Ramos (cell line): ENCODE measurements at regions not wholly inside any gene's neighbourhood (a gene's known extent, or its start where the extent isn't known, plus 50 kb on each side); places are given as distances from the start of the nearest gene placed in this dataset.

Experiments
- in situ Hi-C: fragments of 300-500 bp; cut with MboI; formaldehyde crosslinking; loops from one replicate; pipeline ENCODE4 v1.14.3; 2022; ENCODE audit warnings: low sequenced_read_pairs; ENCODE audit not compliant: unreplicated experiment

GRCh38 chr19:28532765-28533341 lies 680.1 kb downstream of the UQCRFS1 start:
- in situ Hi-C loops: no loop called here

- in situ Hi-C loops: no loop called here
Measured at GRCh38 chr19:28531979-28532378, 681.0 kb downstream of the UQCRFS1 start.

GRCh38 chr19:28530406-28531035 lies 682.4 kb downstream of the UQCRFS1 start:
- in situ Hi-C loops: no loop called here

- in situ Hi-C loops: no loop called here
Measured at GRCh38 chr19:28526038-28526437, 686.9 kb downstream of the UQCRFS1 start.

- in situ Hi-C loops: no loop called here
Measured at GRCh38 chr19:28523619-28524018, 689.3 kb downstream of the UQCRFS1 start.

- in situ Hi-C loops: no loop called here
Measured at GRCh38 chr19:28522545-28522922, 690.4 kb downstream of the UQCRFS1 start.

GRCh38 chr19:28521614-28522544 lies 691.1 kb downstream of the UQCRFS1 start:
- in situ Hi-C loops: no loop called here

- in situ Hi-C loops: no loop called here
Measured at GRCh38 chr19:28520998-28521568, 691.9 kb downstream of the UQCRFS1 start.

GRCh38 chr19:28519952-28520861 lies 692.7 kb downstream of the UQCRFS1 start:
- in situ Hi-C loops: no loop called here

GRCh38 chr19:28519218-28519779 lies 693.7 kb downstream of the UQCRFS1 start:
- in situ Hi-C loops: no loop called here

GRCh38 chr19:28516415-28516872 lies 696.5 kb downstream of the UQCRFS1 start:
- in situ Hi-C loops: no loop called here

- in situ Hi-C loops: no loop called here
Measured at GRCh38 chr19:28514166-28514565, 698.8 kb downstream of the UQCRFS1 start.

- in situ Hi-C loops: no loop called here
Measured at GRCh38 chr19:28511655-28512054, 701.3 kb downstream of the UQCRFS1 start.

GRCh38 chr19:28509079-28509895 lies 703.7 kb downstream of the UQCRFS1 start:
- in situ Hi-C loops: no loop called here

GRCh38 chr19:28508666-28509065 lies 704.3 kb downstream of the UQCRFS1 start:
- in situ Hi-C loops: no loop called here

- in situ Hi-C loops: no loop called here
Measured at GRCh38 chr19:28505933-28506332, 707.0 kb downstream of the UQCRFS1 start.

GRCh38 chr19:28505134-28505533 lies 707.8 kb downstream of the UQCRFS1 start:
- in situ Hi-C loops: no loop called here

GRCh38 chr19:28504727-28505126 lies 708.2 kb downstream of the UQCRFS1 start:
- in situ Hi-C loops: no loop called here

- in situ Hi-C loops: no loop called here
Measured at GRCh38 chr19:28504139-28504538, 708.8 kb downstream of the UQCRFS1 start.
